HCT116 (cell line): ENCODE measurements at regions not wholly inside any gene's neighbourhood (a gene's known extent, or its start where the extent isn't known, plus 50 kb on each side); places are given as distances from the start of the nearest gene placed in this dataset.

ENCODE experiments used
- ATAC-seq: fragments of 200-7000 bp; cut with Tn5 transposase; 2 replicates; pipeline ENCODE4 v1.9.1; 2020; ENCODE audit warnings: mild to moderate bottlenecking, moderate library complexity
- BruUV-seq: library from RNA; stranded (reverse); fragments of 400-500 nt; replicated peaks from 2 replicates; lab custom pipeline; 2021; lab: Mats Ljungman, UMichigan
- CTCF ChIA-PET: fragments of 300-600 bp; sonication (Branson Sonifier 250); formaldehyde crosslinking; loops from one replicate; lab custom pipeline; 2021; ENCODE audit warnings: antibody characterized with exemption; lab: Charles Lee
- POLR2A ChIA-PET: fragments of 300-600, 350-600 bp; sonication (Branson Sonifier 250); formaldehyde crosslinking; loops from one replicate; lab custom pipeline; 2021; ENCODE audit warnings: antibody characterized with exemption; lab: Charles Lee
- RAD21 ChIA-PET, 2 experiments: fragments of 300-600 bp; sonication (Branson Sonifier 250); formaldehyde crosslinking; loops; one replicate each; lab custom pipeline; 2023; ENCODE audit warnings: low total read pairs in 2 of 2; ENCODE audit not compliant: uncharacterized antibody in 2 of 2, unreplicated experiment in 2 of 2, low non-redundant PET in 1 of 2; lab: Charles Lee
- DNase-seq: peaks from one replicate; pipeline ENCODE4 v3.0.0-alpha.2; 2010; ENCODE audit warnings: low read depth, low spot score
- H2AFZ ChIP-seq: fragments of 200-600 bp; shearing (Covaris generic), sonication (generic); 2 replicates; pipeline ENCODE4 v1.6.1; 2017; ENCODE audit warnings: low read depth, mixed run types, mixed read lengths, antibody characterized with exemption, low read length; ENCODE audit not compliant: poor library complexity, severe bottlenecking
- H3K27ac ChIP-seq: 2 replicates; pipeline ENCODE4 v1.5.1; 2012; ENCODE audit warnings: low read depth, low read length
- H3K27me3 ChIP-seq: fragments of 200-600 bp; sonication (generic); 2 replicates; pipeline ENCODE4 v1.6.1; 2016; ENCODE audit warnings: mixed run types, low read length, mixed read lengths; ENCODE audit not compliant: insufficient read depth
- H3K36me3 ChIP-seq, 2 experiments: fragments of 200-500 bp in 1 of 2; fragments of 200-600 bp in 1 of 2; sonication (Bioruptor generic) in 1 of 2; sonication (generic) in 1 of 2; 2 replicates each; pipeline versions ENCODE4 v1.5.1 to v1.6.1; 2014 to 2016; ENCODE audit warnings: low read length in 2 of 2, inconsistent platforms in 1 of 2, mixed read lengths in 1 of 2, mixed run types in 1 of 2; ENCODE audit not compliant: insufficient read depth in 2 of 2, control insufficient read depth in 1 of 2
- H3K4me1 ChIP-seq, 2 experiments: fragments of 200-600 bp in 1 of 2; sonication (generic) in 1 of 2; 2 replicates each; pipeline versions ENCODE4 v1.5.1 to v1.6.1; 2012 to 2017; ENCODE audit warnings: low read length in 2 of 2, inconsistent platforms in 1 of 2, mild to moderate bottlenecking in 1 of 2, mixed read lengths in 1 of 2, mixed run types in 1 of 2, moderate library complexity in 1 of 2; ENCODE audit not compliant: insufficient read depth in 2 of 2, control insufficient read depth in 1 of 2
- H3K4me2 ChIP-seq: fragments of 200-600 bp; sonication (generic); 2 replicates; pipeline ENCODE4 v1.6.1; 2017; ENCODE audit warnings: mixed run types, low read length, mixed read lengths
- H3K4me3 ChIP-seq, 2 experiments: fragments of 200-600 bp in 1 of 2; sonication (generic) in 1 of 2; replicated peaks in 1 of 2; 2 replicates each; pipeline ENCODE4 v1.5.1; 2011 to 2016; ENCODE audit warnings: low read length in 2 of 2, control low read depth in 1 of 2, low read depth in 1 of 2, mild to moderate bottlenecking in 1 of 2, mixed read lengths in 1 of 2, mixed run types in 1 of 2
- H3K79me2 ChIP-seq: fragments of 200-600 bp; sonication (generic); 2 replicates; pipeline ENCODE4 v1.6.1; 2017; ENCODE audit warnings: mild to moderate bottlenecking, mixed run types, low read length, moderate library complexity, mixed read lengths; ENCODE audit not compliant: insufficient read depth
- H3K9ac ChIP-seq: fragments of 200-600 bp; sonication (generic); 2 replicates; pipeline ENCODE4 v1.6.1; 2016; ENCODE audit warnings: low read length, mixed read lengths
- H3K9me2 ChIP-seq: fragments of 200-600 bp; sonication (generic), shearing (Covaris generic); 2 replicates; pipeline ENCODE4 v1.6.1; 2017; ENCODE audit warnings: mixed run types, mild to moderate bottlenecking, moderate library complexity; ENCODE audit not compliant: insufficient read depth
- H3K9me3 ChIP-seq, 2 experiments: fragments of 200-500 bp in 1 of 2; fragments of 200-600 bp in 1 of 2; sonication (Bioruptor generic) in 1 of 2; sonication (generic) in 1 of 2; 2 replicates each; pipeline ENCODE4 v1.6.1; 2014 to 2017; ENCODE audit warnings: low read length in 2 of 2, mixed read lengths in 2 of 2, inconsistent platforms in 1 of 2, low read depth in 1 of 2, mild to moderate bottlenecking in 1 of 2, mixed run types in 1 of 2, moderate library complexity in 1 of 2; ENCODE audit not compliant: control insufficient read depth in 1 of 2, insufficient read depth in 1 of 2
- H4K20me1 ChIP-seq: fragments of 200-600 bp; sonication (generic), shearing (Covaris generic); 2 replicates; pipeline ENCODE4 v1.6.1; 2017; ENCODE audit warnings: mixed run types, mild to moderate bottlenecking, moderate library complexity; ENCODE audit not compliant: insufficient read depth
- CBX3 ChIP-seq: IDR thresholded peaks from 2 replicates; pipeline ENCODE4 v1.6.1; 2012; ENCODE audit warnings: low read depth
- CEBPB ChIP-seq: IDR thresholded peaks from 2 replicates; pipeline ENCODE4 v1.6.1; 2012; ENCODE audit warnings: low read depth
- CTCF ChIP-seq, 3 experiments: fragments of 200-600 bp in 1 of 3; sonication (generic) in 1 of 3; IDR thresholded peaks in 2 of 3; conservative IDR thresholded peaks in 1 of 3; 2 replicates each; pipeline ENCODE4 v1.5.1; 2012 to 2017; ENCODE audit warnings: low read depth in 2 of 3, low read length in 2 of 3, antibody characterized with exemption in 1 of 3, borderline replicate concordance in 1 of 3, control low read depth in 1 of 3, mild to moderate bottlenecking in 1 of 3, mixed read lengths in 1 of 3, mixed run types in 1 of 3, moderate library complexity in 1 of 3; ENCODE audit not compliant: insufficient read depth in 1 of 3
- EGR1 ChIP-seq: IDR thresholded peaks from 2 replicates; pipeline ENCODE4 v1.6.1; 2012; ENCODE audit warnings: low read depth
- EZH2phosphoT487 ChIP-seq: fragments of 200-600 bp; IDR thresholded peaks from 2 replicates; pipeline ENCODE4 v1.6.1; 2018; ENCODE audit warnings: antibody characterized with exemption, borderline replicate concordance
- FOSL1 ChIP-seq: IDR thresholded peaks from 2 replicates; pipeline ENCODE4 v1.6.1; 2012; ENCODE audit warnings: low read depth
- JUND ChIP-seq: IDR thresholded peaks from 2 replicates; pipeline ENCODE4 v1.6.1; 2012
- REST ChIP-seq: IDR thresholded peaks from 2 replicates; pipeline ENCODE4 v1.6.1; 2012; ENCODE audit warnings: low read depth
- SIN3A ChIP-seq: IDR thresholded peaks from 2 replicates; pipeline ENCODE4 v1.6.1; 2012; ENCODE audit warnings: low read depth
- SP1 ChIP-seq: IDR thresholded peaks from 2 replicates; pipeline ENCODE4 v1.6.1; 2012; ENCODE audit warnings: low read depth
- SRF ChIP-seq: IDR thresholded peaks from 2 replicates; pipeline ENCODE4 v1.6.1; 2012; ENCODE audit warnings: low read depth
- TCF7L2 ChIP-seq: IDR thresholded peaks from 2 replicates; pipeline ENCODE4 v1.7.0; 2011; ENCODE audit warnings: borderline replicate concordance, inconsistent platforms; ENCODE audit not compliant: insufficient read depth, insufficient read length; ENCODE audit errors: extremely low read depth
- YY1 ChIP-seq: IDR thresholded peaks from 2 replicates; pipeline ENCODE4 v1.6.1; 2011; ENCODE audit warnings: low read length, low read depth, moderate library complexity, mild to moderate bottlenecking; ENCODE audit not compliant: insufficient replicate concordance; ENCODE audit errors: extremely low read depth
- ZNF274 ChIP-seq: fragments of 200-500 bp; sonication (Bioruptor generic); IDR thresholded peaks from 2 replicates; pipeline ENCODE4 v1.6.1; 2014; ENCODE audit warnings: mild to moderate bottlenecking, low read depth, low read length, inconsistent platforms
- intact Hi-C: fragments of 100-400 bp; cut with micrococcal nuclease; formaldehyde crosslinking; loops from 2 replicates; pipeline ENCODE4 v1.10.0; 2022

- no peaks in the 10 kb centered on the region for H3K4me1 ChIP-seq
- ChIA-PET POLR2A (no interaction called here), CTCF (no interaction called here), RAD21 (no interaction called here)
- no peak overlapping the region for H3K4me3 ChIP-seq
- BruUV-seq: no TSS peak
- no peak overlapping the region for H3K4me2 ChIP-seq
- H3K9ac ChIP-seq: no peak overlapping the region
- H3K9me2 ChIP-seq: no peaks in the 10 kb centered on the region
- intact Hi-C loops: no loop called here
- H4K20me1 ChIP-seq: no peaks in the 10 kb centered on the region
- no peaks in the 10 kb centered on the region for H3K36me3 ChIP-seq
- DNase-seq (no peak), ATAC-seq (no peak)
- no peak for TF ChIP-seq SP1
- no peak for TF ChIP-seq REST
- no peak for TF ChIP-seq JUND
- no peak for TF ChIP-seq CBX3
- TF ChIP-seq EZH2phosphoT487: no peak
- no peak for TF ChIP-seq CTCF (IDR thresholded peaks at IDR 0.05 in 2 of 3, conservative IDR thresholded peaks at IDR 0.05 in 1 of 3; ENCODE audit: borderline replicate concordance in 1 of 3, insufficient read depth in 1 of 3, low read depth in 2 of 3, low read length in 2 of 3)
- no peak for TF ChIP-seq FOSL1
- no peak for TF ChIP-seq TCF7L2
- no peak for TF ChIP-seq SRF
- no peak for TF ChIP-seq CEBPB
- no peak for TF ChIP-seq EGR1
- no peak for TF ChIP-seq ZNF274
- no peak for TF ChIP-seq SIN3A
- TF ChIP-seq YY1: no peak
- H2AFZ ChIP-seq: no peak overlapping the region
- no peak overlapping the region for H3K27ac ChIP-seq
- peaks cover 27% of the 10 kb centered on the region for H3K27me3 ChIP-seq
- no peaks in the 10 kb centered on the region for H3K9me3 ChIP-seq
- H3K79me2 ChIP-seq: no peaks in the 10 kb centered on the region
These were observed 54.0 kb upstream of the GNAO1 start for GRCh38 chr16:56137269-56137668.
